ENCODE measurements at regions not wholly inside any gene's neighbourhood (a gene's known extent, or its start where the extent isn't known, plus 50 kb on each side); places are given as distances from the start of the nearest gene placed in this dataset.

DNA sequence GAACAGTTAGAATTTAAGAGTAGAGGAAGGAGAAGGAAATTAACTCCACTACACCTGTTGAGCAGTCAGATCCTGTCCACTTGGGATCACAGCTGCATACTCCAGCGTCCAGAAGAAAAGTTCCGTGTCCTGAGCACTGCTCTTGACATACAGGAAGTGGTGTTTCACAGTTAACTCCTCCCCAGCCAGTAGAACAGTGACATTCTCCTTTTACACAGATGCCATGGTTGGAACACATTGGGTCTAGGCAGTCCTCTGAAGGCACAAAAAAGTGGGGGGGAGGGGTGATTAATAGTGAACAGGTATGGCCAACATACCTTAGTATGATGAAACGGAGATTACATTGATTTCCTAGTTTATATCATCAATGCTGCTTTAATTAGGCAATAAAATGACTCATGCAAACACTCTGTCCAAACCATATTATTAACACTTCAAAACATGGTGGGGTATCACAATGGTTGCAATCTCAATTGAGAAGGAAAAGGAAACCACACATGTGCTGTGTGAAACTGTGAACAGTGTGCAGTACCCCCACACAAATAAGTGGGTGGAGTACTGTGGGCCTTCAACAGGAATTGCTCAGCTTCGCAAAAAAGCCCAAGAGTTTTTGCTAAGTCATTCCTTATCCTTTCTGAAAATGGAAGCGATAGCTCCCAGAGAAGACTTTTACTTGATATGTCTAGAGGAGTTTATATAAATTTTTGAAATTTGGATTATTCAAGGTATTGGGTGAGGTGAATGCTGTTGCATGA, 295.6 kb downstream of the SH2D1A start:
- no peak overlapping the region for H3K4me3 ChIP-seq
- no peak overlapping the region for H3K27ac ChIP-seq
- no peaks in the 10 kb centered on the region for H3K36me3 Mint-ChIP-seq
- H3K4me2 ChIP-seq = no peak overlapping the region
- no peaks in the 10 kb centered on the region for H3K27me3 ChIP-seq
- no peak overlapping the region for H3K27ac Mint-ChIP-seq
- no peak overlapping the region for H3K4me3 Mint-ChIP-seq
- no peaks in the 10 kb centered on the region for H4K20me1 ChIP-seq (ENCODE audit: low read depth)
- no peak for DNase-seq (ENCODE audit: low spot score)
- H3K9me3 Mint-ChIP-seq = no peaks in the 10 kb centered on the region
- H3K27me3 Mint-ChIP-seq (ENCODE audit: insufficient read depth, low read depth) = no peaks in the 10 kb centered on the region
- H3K4me1 ChIP-seq = no peaks in the 10 kb centered on the region
- no peaks in the 10 kb centered on the region for H3K36me3 ChIP-seq
- H3K79me2 ChIP-seq (ENCODE audit: low read depth) = no peaks in the 10 kb centered on the region
- no peak overlapping the region for H3K9ac ChIP-seq
- H3F3A ChIP-seq (ENCODE audit: low read depth) = no peaks in the 10 kb centered on the region
- no peaks in the 10 kb centered on the region for H3K4me1 Mint-ChIP-seq
- H3K9me3 ChIP-seq (ENCODE audit: low read depth) = no peaks in the 10 kb centered on the region
- no peak for TF ChIP-seq EZH2 (IDR thresholded peaks at IDR 0.05)
- no peak for TF ChIP-seq EZH2phosphoT487 (IDR thresholded peaks at IDR 0.05)
- TF ChIP-seq, protein P1, sequence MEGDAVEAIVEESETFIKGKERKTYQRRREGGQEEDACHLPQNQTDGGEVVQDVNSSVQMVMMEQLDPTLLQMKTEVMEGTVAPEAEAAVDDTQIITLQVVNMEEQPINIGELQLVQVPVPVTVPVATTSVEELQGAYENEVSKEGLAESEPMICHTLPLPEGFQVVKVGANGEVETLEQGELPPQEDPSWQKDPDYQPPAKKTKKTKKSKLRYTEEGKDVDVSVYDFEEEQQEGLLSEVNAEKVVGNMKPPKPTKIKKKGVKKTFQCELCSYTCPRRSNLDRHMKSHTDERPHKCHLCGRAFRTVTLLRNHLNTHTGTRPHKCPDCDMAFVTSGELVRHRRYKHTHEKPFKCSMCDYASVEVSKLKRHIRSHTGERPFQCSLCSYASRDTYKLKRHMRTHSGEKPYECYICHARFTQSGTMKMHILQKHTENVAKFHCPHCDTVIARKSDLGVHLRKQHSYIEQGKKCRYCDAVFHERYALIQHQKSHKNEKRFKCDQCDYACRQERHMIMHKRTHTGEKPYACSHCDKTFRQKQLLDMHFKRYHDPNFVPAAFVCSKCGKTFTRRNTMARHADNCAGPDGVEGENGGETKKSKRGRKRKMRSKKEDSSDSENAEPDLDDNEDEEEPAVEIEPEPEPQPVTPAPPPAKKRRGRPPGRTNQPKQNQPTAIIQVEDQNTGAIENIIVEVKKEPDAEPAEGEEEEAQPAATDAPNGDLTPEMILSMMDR (IDR thresholded peaks at IDR 0.05) = no peak
- no peak overlapping the region for H2AFZ ChIP-seq (replicated peaks)

DNA sequence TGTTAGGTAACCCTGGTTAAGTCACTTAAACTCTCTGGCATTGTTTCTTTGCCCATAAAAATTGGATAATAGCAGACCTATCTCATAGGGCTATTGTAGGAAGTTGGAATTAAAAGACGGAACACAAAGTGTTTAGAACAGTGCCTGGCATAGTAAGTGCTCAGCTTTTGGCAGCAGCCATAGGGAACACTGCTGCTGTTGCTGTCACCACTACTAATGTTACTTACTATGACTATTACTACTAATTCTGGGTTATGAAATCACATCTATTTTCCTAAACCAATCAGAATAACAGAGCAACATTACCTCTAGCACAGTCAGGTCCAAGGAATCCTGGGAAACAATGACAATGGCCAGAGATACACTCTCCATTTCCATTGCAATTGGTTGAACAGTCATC, 300.0 kb downstream of the SH2D1A start:
- no peaks in the 10 kb centered on the region for H3K27me3 ChIP-seq
- no peaks in the 10 kb centered on the region for H3K27me3 Mint-ChIP-seq (ENCODE audit: insufficient read depth, low read depth)
- H3K79me2 ChIP-seq (ENCODE audit: low read depth) = no peaks in the 10 kb centered on the region
- H3K9ac ChIP-seq = no peak overlapping the region
- H3K27ac Mint-ChIP-seq = no peak overlapping the region
- TF ChIP-seq, protein P1 (IDR thresholded peaks at IDR 0.05) = no peak
- no peak for TF ChIP-seq EZH2phosphoT487 (IDR thresholded peaks at IDR 0.05)
- no peak for TF ChIP-seq EZH2 (IDR thresholded peaks at IDR 0.05)
- no peak overlapping the region for H3K4me3 ChIP-seq
- H3K27ac ChIP-seq = no peak overlapping the region
- no peak for DNase-seq (ENCODE audit: low spot score)
- no peaks in the 10 kb centered on the region for H3K9me3 Mint-ChIP-seq
- no peaks in the 10 kb centered on the region for H3K9me3 ChIP-seq (ENCODE audit: low read depth)
- H3F3A ChIP-seq (ENCODE audit: low read depth) = no peaks in the 10 kb centered on the region
- H3K4me3 Mint-ChIP-seq = no peak overlapping the region
- no peaks in the 10 kb centered on the region for H3K36me3 ChIP-seq
- H3K4me1 ChIP-seq = no peaks in the 10 kb centered on the region
- H3K4me1 Mint-ChIP-seq = no peaks in the 10 kb centered on the region
- no peak overlapping the region for H3K4me2 ChIP-seq
- no peaks in the 10 kb centered on the region for H3K36me3 Mint-ChIP-seq
- no peak overlapping the region for H2AFZ ChIP-seq (replicated peaks)
- no peaks in the 10 kb centered on the region for H4K20me1 ChIP-seq (ENCODE audit: low read depth)

DNA sequence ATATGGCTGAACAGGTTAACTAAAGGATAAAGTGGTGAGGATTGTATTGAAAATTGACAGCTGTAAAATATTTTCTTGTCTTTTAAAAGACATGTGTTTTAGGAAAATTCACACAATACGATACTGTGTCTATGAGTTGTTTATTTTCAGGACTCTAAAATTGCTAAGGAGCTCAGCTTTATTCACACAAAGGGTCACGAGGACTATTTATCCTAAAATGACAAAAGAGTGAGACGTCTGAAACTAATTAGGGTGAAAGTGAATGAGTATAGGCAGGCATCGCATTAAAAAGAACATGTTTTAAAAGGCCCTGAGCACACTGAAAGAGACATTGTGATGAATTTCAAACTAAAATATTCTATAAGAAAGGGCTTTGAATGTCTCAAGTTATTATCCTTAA, 304.7 kb downstream of the SH2D1A start:
- TF ChIP-seq, protein P1 (IDR thresholded peaks at IDR 0.05) = no peak
- TF ChIP-seq EZH2phosphoT487 (IDR thresholded peaks at IDR 0.05) (no peak), EZH2 (IDR thresholded peaks at IDR 0.05) (no peak)
- no peak overlapping the region for H3K4me2 ChIP-seq
- no peaks in the 10 kb centered on the region for H3F3A ChIP-seq (ENCODE audit: low read depth)
- H3K9ac ChIP-seq = no peak overlapping the region
- H4K20me1 ChIP-seq (ENCODE audit: low read depth) = no peaks in the 10 kb centered on the region
- no peak overlapping the region for H3K27ac ChIP-seq
- H3K36me3 ChIP-seq = no peaks in the 10 kb centered on the region
- H3K27me3 ChIP-seq = no peaks in the 10 kb centered on the region
- Mint-ChIP-seq H3K27me3 (ENCODE audit: insufficient read depth, low read depth) (no peaks in the 10 kb centered on the region), H3K4me1 (no peaks in the 10 kb centered on the region), H3K9me3 (no peaks in the 10 kb centered on the region), H3K4me3 (no peak overlapping the region), H3K36me3 (no peaks in the 10 kb centered on the region), H3K27ac (no peak overlapping the region)
- no peaks in the 10 kb centered on the region for H3K79me2 ChIP-seq (ENCODE audit: low read depth)
- no peak overlapping the region for H3K4me3 ChIP-seq
- no peak overlapping the region for H2AFZ ChIP-seq (replicated peaks)
- H3K9me3 ChIP-seq (ENCODE audit: low read depth) = no peaks in the 10 kb centered on the region
- no peaks in the 10 kb centered on the region for H3K4me1 ChIP-seq
- DNase-seq (ENCODE audit: low spot score) = peak; percentile 23
